Fibroblast of pulmonary artery (primary cell): ENCODE measurements at regions not wholly inside any gene's neighbourhood (a gene's known extent, or its start where the extent isn't known, plus 50 kb on each side); places are given as distances from the start of the nearest gene placed in this dataset.

Source experiments
- DNase-seq: peaks from one replicate; pipeline ENCODE4 v3.0.0-alpha.2; 2010; ENCODE audit warnings: low read depth
- H3K4me3 ChIP-seq: replicated peaks from 2 replicates; pipeline ENCODE4 v1.5.1; 2011; ENCODE audit warnings: low read depth, mild to moderate bottlenecking, control low read depth, low read length, moderate library complexity
- CTCF ChIP-seq: IDR thresholded peaks from 2 replicates; pipeline ENCODE4 v1.5.1; 2011; ENCODE audit warnings: mild to moderate bottlenecking, control low read depth, low read length, inconsistent platforms; ENCODE audit errors: missing control alignments

GRCh38 chr17:54744750-54745149, 155.9 kb upstream of the TOM1L1 start:
- H3K4me3 ChIP-seq = no peak overlapping the region
- no peak for DNase-seq
- TF ChIP-seq CTCF = no peak

GRCh38 chr17:54745239-54745638, 155.4 kb upstream of the TOM1L1 start:
- no peak overlapping the region for H3K4me3 ChIP-seq
- DNase-seq = no peak
- no peak for TF ChIP-seq CTCF

GRCh38 chr17:54745862-54746261, 154.8 kb upstream of the TOM1L1 start:
- no peak for TF ChIP-seq CTCF
- H3K4me3 ChIP-seq = no peak overlapping the region
- DNase-seq = no peak

- no peak overlapping the region for H3K4me3 ChIP-seq
- no peak for TF ChIP-seq CTCF
- DNase-seq = no peak
These were observed 151.5 kb upstream of the TOM1L1 start for GRCh38 chr17:54749157-54749556.

GRCh38 chr17:54754560-54754959, 146.1 kb upstream of the TOM1L1 start:
- no peak overlapping the region for H3K4me3 ChIP-seq
- no peak for TF ChIP-seq CTCF
- no peak for DNase-seq

- H3K4me3 ChIP-seq = no peak overlapping the region
- no peak for TF ChIP-seq CTCF
- DNase-seq = no peak
These were observed 139.8 kb upstream of the TOM1L1 start for GRCh38 chr17:54760836-54761235.

- no peak for DNase-seq
- H3K4me3 ChIP-seq = no peak overlapping the region
- TF ChIP-seq CTCF = no peak
These were observed 129.8 kb upstream of the TOM1L1 start for GRCh38 chr17:54770836-54771235.
